WTC11 (cell line): ENCODE measurements at regions not wholly inside any gene's neighbourhood (a gene's known extent, or its start where the extent isn't known, plus 50 kb on each side); places are given as distances from the start of the nearest gene placed in this dataset.

Experiments
- CBFB ChIP-seq: sonication (generic); formaldehyde crosslinking; IDR thresholded peaks from 2 replicates; pipeline ENCODE4 v1.8.1; 2022; ENCODE audit warnings: mild to moderate bottlenecking, low read depth, missing genetic modification reagents
- CTCF ChIP-seq: fragments of 200-600 bp; IDR thresholded peaks from 2 replicates; pipeline ENCODE4 v1.8.0; 2022; ENCODE audit warnings: antibody characterized with exemption
- FOXJ3 ChIP-seq: sonication (generic); formaldehyde crosslinking; IDR thresholded peaks from 2 replicates; pipeline ENCODE4 v1.9.0; 2021; ENCODE audit warnings: missing genetic modification reagents, mild to moderate bottlenecking, borderline replicate concordance
- IRF2 ChIP-seq: sonication (generic); formaldehyde crosslinking; IDR thresholded peaks from 2 replicates; pipeline ENCODE4 v1.8.0; 2022; ENCODE audit warnings: low read depth, missing genetic modification reagents, borderline replicate concordance
- MAX ChIP-seq: sonication (generic); formaldehyde crosslinking; IDR thresholded peaks from 2 replicates; pipeline ENCODE4 v1.8.0; 2022; ENCODE audit warnings: mild to moderate bottlenecking, missing genetic modification reagents
- MYBL2 ChIP-seq: sonication (generic); formaldehyde crosslinking; IDR thresholded peaks from 2 replicates; pipeline ENCODE4 v1.8.1; 2023; ENCODE audit warnings: mild to moderate bottlenecking, moderate library complexity, missing genetic modification reagents
- NFYB ChIP-seq: sonication (generic); formaldehyde crosslinking; conservative IDR thresholded peaks from 2 replicates; pipeline ENCODE4 v1.8.0; 2022; ENCODE audit warnings: low read depth, missing genetic modification reagents
- NR2C2 ChIP-seq: sonication (generic); formaldehyde crosslinking; IDR thresholded peaks from 2 replicates; pipeline ENCODE4 v1.8.0; 2022; ENCODE audit warnings: mild to moderate bottlenecking, missing genetic modification reagents
- RELA ChIP-seq: sonication (generic); formaldehyde crosslinking; IDR thresholded peaks from 2 replicates; pipeline ENCODE4 v1.8.1; 2022; ENCODE audit warnings: missing genetic modification reagents, mild to moderate bottlenecking, borderline replicate concordance
- SP1 ChIP-seq: sonication (generic); formaldehyde crosslinking; conservative IDR thresholded peaks from 2 replicates; pipeline ENCODE4 v1.8.1; 2022; ENCODE audit warnings: missing genetic modification reagents
- ZNF232 ChIP-seq: sonication (generic); formaldehyde crosslinking; IDR thresholded peaks from 2 replicates; pipeline ENCODE4 v1.8.0; 2022; ENCODE audit warnings: mild to moderate bottlenecking, missing genetic modification reagents
- ZNF423 ChIP-seq: fragments of 250-450 bp; sonication (Bioruptor Pico); IDR thresholded peaks from 2 replicates; pipeline ENCODE4 v2.1.2; 2022; ENCODE audit warnings: mild to moderate bottlenecking, moderate library complexity
- ZNF512 ChIP-seq: sonication (generic); formaldehyde crosslinking; IDR thresholded peaks from 2 replicates; pipeline ENCODE4 v1.8.1; 2022; ENCODE audit warnings: missing genetic modification reagents, borderline replicate concordance

- TF ChIP-seq CTCF (no peak), NR2C2 (no peak), NFYB (no peak), ZNF232 (CRISPR knock-in tag) (no peak), MAX (no peak), SP1 (CRISPR knock-in tag) (no peak), ZNF423 (CRISPR knock-in tag) (no peak), FOXJ3 (CRISPR knock-in tag) (no peak), CBFB (CRISPR knock-in tag) (no peak), MYBL2 (CRISPR knock-in tag) (no peak), IRF2 (no peak), RELA (CRISPR knock-in tag) (no peak), ZNF512 (CRISPR knock-in tag) (no peak)
These were observed 413.4 kb upstream of the SLC30A5 start for GRCh38 chr5:68680366-68680765.
